ENCODE measurements at regions not wholly inside any gene's neighbourhood (a gene's known extent, or its start where the extent isn't known, plus 50 kb on each side); places are given as distances from the start of the nearest gene placed in this dataset.
"Not testable (repeated sequence)": the region's sequence is repeated elsewhere in the genome, so short reads cannot be mapped to it uniquely, and the experiment has no call there.

DNA sequence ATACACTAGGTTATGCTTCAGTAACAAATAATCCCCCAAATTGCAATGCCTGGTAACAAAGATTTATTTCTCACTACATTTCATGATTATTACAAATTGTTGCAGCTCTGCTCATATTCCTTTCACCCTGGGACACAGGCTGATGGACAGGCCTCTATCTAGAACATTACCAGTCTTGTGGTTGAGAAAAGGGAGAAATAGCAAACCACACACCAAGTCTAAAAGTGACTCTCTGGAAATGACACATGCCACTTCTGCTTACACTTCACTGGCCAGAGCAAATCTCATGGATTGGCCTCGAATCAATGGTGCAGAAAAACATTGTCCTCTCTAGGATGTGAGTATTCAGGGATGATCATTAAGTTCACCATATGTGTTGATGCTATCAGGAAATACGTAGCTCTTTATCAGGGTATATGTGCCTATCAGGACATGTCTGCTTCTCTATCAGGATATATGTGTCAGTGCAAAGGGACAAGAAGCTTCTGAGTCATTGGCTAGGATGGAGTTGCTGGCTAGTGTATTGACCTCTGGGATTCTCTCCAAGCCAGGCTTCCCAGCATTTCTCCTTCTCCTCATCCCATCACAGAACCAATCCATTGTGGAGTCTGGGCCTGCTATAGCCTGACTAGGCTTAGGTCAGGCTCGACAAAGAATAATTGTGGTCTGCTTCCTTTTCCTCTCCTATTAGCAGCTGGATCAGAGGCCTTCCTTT, 91.1 kb upstream of the CEP78 start:
- Histone ChIP-seq H3K9me3 (replicated peaks in 1 of 11) (peaks cover 33 to 46% (median 40%) of the 10 kb centered on the region in 11 experiments), H3K4me1 (peaks cover 11 to 23% (median 18%) of the 10 kb centered on the region in 10 experiments), H3K9ac (no peak overlapping the region), H4K20me1 (no peaks in the 10 kb centered on the region), H3K27ac (peak overlapping the region in 1 of 11 experiments; percentile 25; a peak in 2 of 22 replicates), H3K36me3 (no peaks in the 10 kb centered on the region; a peak in 1 of 22 replicates), H3K4me3 (no peak overlapping the region), H3K4me2 (peak overlapping the region; percentile 2 to 62 (median 41); a peak in 20 of 22 replicates), H3K27me3 (no peaks in the 10 kb centered on the region; a peak in 1 of 22 replicates)
- TF ChIP-seq Cebpa-rat (IDR thresholded peaks at IDR 0.05), result no peak

DNA sequence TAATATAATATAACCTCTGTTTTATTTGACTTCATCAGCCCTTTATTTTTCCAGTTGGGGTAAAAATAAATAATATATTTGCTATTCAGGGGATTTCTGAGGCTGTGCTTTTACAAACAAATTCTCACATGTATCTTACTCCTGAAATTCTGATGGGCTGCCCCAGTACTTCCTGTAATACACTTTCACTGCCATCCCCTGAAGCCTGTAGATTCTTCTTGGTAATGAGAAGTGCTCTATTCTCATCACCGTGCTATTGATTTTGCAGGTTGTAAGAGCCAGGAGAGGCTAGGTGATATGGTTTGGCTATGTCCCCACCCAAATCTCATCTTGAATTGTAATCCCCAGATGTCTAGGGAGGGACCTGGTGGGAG, 91.9 kb upstream of the CEP78 start:
- TF ChIP-seq Cebpa-rat (IDR thresholded peaks at IDR 0.05), result no peak

DNA sequence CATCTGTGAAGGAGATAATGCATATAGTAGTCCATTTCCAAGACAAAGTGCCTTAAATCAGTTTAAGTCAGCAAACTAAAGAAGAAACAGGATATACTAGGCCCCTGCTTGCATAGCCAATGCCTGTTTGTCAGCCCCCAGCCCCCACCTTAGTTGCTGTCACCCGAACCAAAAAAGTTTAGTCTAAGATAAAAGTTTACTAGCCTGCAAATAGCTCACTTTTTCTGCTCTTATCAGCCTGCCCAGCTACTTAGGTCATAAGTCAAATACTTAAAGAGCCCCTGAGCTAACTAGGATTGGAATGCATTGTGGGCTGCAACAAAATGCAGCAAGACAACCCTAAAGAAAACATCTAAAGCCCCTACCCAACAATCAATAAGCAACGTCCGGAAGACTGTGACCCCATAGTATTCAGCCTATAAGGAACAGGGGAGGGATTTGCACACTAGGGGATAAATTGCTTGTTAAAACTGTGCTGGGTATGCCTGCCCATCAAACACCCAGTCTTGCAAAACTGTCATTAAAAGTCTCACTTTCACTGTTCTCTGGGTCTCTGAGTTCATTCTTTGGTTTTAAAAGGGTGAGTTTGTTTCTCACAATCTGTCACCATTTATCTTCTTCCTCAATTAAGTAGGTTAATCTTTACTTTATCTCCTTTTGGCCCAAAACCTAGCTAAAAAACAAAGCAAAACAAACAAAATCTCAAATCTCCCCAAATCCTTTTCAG, 92.4 kb upstream of the CEP78 start:
- Histone ChIP-seq H3K4me2 (peak overlapping the region in 1 of 11 experiments; percentile 58; a peak in 2 of 22 replicates), H3K27me3 (no peaks in the 10 kb centered on the region; a peak in 1 of 22 replicates)

More for the DNA sequence above, 91.9 kb upstream of the CEP78 start:
- H3K27ac ChIP-seq, result peak overlapping the region in 1 of 11 experiments; percentile 25; a peak in 1 of 22 replicates
- no peaks in the 10 kb centered on the region; a peak in 1 of 22 replicates for H3K27me3 ChIP-seq
- no peak overlapping the region for H3K9ac ChIP-seq
- peak overlapping the region in 10 of 11 experiments; percentile 2 to 62 (median 31); a peak in 15 of 22 replicates for H3K4me2 ChIP-seq
- H3K36me3 ChIP-seq, result no peaks in the 10 kb centered on the region; a peak in 1 of 22 replicates
- H4K20me1 ChIP-seq, result no peaks in the 10 kb centered on the region
- H3K4me3 ChIP-seq, result no peak overlapping the region
- peaks cover 38 to 54% (median 47%) of the 10 kb centered on the region in 11 experiments for H3K9me3 ChIP-seq (replicated peaks in 1 of 11)
- peaks cover 11 to 23% (median 17%) of the 10 kb centered on the region in 10 experiments for H3K4me1 ChIP-seq

DNA sequence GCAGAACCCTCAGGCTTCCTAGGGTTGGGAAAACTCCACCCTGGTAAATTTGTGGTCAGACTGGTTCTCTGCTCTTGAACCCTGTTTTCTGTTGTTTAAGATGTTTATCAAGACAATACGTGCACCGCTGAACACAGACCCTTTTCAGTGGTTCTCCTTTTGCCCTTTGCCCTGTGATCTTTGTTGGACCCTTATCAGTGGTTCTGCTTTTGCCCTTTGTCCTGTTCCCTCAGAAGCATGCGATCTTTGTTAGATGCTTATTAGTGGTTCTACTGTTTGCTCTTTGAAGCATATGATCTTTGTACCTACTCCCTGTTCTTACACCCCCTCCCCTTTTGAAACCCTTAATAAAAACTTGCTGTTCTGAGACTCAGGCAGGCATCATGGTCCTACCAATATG, 93.6 kb upstream of the CEP78 start:
- not testable (repeated sequence) for H3K4me2 ChIP-seq, H3K4me3 ChIP-seq, H3K36me3 ChIP-seq, H3K9ac ChIP-seq, H3K27ac ChIP-seq, H3K27me3 ChIP-seq, H4K20me1 ChIP-seq
- Histone ChIP-seq H3K9me3 (replicated peaks in 1 of 11) (peaks cover 38 to 56% (median 48%) of the 10 kb centered on the region in 11 experiments), H3K4me1 (peaks cover 11 to 23% (median 17%) of the 10 kb centered on the region in 10 experiments)

More for the DNA sequence above, 92.4 kb upstream of the CEP78 start:
- H4K20me1 ChIP-seq, result no peaks in the 10 kb centered on the region
- no peak for TF ChIP-seq Cebpa-rat (IDR thresholded peaks at IDR 0.05)
- H3K4me3 ChIP-seq, result no peak overlapping the region
- peaks cover 38 to 55% (median 47%) of the 10 kb centered on the region in 11 experiments for H3K9me3 ChIP-seq (replicated peaks in 1 of 11)
- no peak overlapping the region for H3K9ac ChIP-seq
- no peak overlapping the region for H3K27ac ChIP-seq
- peaks cover 11 to 23% (median 17%) of the 10 kb centered on the region in 10 experiments for H3K4me1 ChIP-seq
- H3K36me3 ChIP-seq, result no peaks in the 10 kb centered on the region; a peak in 1 of 22 replicates

DNA sequence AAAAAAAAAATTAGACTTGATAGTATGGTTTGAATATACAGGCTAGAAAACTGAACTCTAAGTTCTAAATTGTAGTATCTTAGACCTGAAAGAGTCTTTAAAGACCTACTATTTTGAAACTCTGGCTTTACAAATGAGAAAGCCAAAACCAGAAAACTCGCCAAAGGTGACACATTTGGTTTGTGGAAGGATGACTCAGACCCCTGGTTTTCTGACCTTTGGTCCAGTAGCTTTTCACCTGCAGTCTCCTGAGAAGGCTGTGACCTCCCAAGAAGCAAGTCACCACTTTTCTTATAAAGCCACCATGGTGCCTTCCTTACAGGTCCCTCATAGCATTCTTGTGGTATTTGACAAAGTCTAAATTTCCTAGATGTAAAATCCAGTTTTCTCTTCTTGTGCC, 102.1 kb upstream of the CEP78 start:
- Histone ChIP-seq H3K27ac (no peak overlapping the region), H4K20me1 (no peaks in the 10 kb centered on the region), H3K9ac (no peak overlapping the region), H3K4me1 (peaks cover 0 to 11% (median 7%) of the 10 kb centered on the region in 10 experiments; a peak in 13 of 20 replicates), H3K36me3 (no peaks in the 10 kb centered on the region), H3K9me3 (replicated peaks in 1 of 11) (0 out of 22 replicates have a peak, but pooled peaks cover 0 to 5% (median 0%) of the 10 kb centered on the region in 11 experiments), H3K4me2 (no peak overlapping the region), H3K4me3 (no peak overlapping the region), H3K27me3 (no peaks in the 10 kb centered on the region)
- no peak for TF ChIP-seq Cebpa-rat (IDR thresholded peaks at IDR 0.05)

DNA sequence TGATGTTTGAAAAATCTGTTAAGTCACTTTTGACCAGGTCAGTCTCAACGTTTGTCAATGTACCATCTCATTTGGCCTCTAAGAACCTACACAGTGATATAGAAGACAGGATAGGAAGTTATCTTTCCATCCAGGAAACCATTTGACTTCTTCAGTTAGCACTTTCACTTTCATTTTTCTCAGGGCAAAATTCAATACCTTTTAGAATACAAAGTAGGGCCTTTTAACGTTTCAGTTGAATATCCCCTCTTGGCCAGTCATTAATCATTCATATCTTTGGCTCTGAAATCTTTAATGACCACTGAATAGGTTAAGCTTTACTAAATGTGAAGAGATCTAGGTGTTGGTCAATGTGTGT, 101.1 kb upstream of the GNAQ start:
- TF ChIP-seq Cebpa-rat (IDR thresholded peaks at IDR 0.05), result no peak
- Histone ChIP-seq H3K27ac (peak overlapping the region in 6 of 11 experiments; percentile 4 to 57 (median 41); a peak in 9 of 22 replicates), H3K4me3 (no peak overlapping the region), H3K9me3 (replicated peaks in 1 of 11) (0 out of 22 replicates have a peak, but pooled peaks cover 0 to 2% (median 0%) of the 10 kb centered on the region in 11 experiments), H4K20me1 (no peaks in the 10 kb centered on the region), H3K27me3 (no peaks in the 10 kb centered on the region), H3K9ac (no peak overlapping the region), H3K36me3 (no peaks in the 10 kb centered on the region), H3K4me1 (peaks cover 0 to 11% (median 7%) of the 10 kb centered on the region in 10 experiments; a peak in 13 of 20 replicates), H3K4me2 (peak overlapping the region; percentile 5 to 53 (median 45); a peak in 19 of 22 replicates)

DNA sequence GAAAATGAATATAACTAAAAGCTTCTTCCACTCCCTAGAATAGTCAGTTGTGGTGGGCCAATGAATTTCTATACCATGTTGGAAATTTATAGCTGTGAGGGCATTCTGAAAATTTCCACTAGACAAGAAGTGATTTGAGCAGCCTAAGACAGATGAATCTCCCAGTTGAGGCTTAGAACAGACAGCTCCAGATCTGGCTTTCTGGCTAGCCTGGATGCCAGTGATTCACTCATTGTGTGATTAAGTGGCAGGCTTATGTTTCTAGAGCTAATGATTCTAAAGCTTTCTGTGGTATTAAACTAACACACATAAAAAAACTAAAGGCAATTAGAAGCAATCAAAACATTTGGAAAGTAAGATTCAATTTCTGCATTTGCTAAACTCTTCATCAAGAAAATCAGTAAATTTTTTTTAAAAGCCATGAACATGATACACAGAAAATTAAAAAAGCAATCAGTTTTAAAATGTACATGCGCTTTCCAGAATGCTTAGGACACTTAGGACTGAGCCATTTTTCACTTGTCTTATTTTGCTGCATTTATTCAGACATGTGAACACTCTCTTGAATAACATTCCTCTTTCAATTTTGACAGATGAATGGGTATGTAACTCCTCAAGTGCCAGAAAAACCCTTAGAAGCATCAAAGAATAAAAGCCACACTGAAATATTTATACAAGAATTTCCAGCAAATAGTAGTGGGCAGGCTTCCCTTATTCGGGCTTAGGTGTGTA, 100.5 kb upstream of the GNAQ start:
- Histone ChIP-seq H3K36me3 (no peaks in the 10 kb centered on the region), H3K4me2 (peak overlapping the region; percentile 5 to 53 (median 45); a peak in 19 of 22 replicates), H4K20me1 (no peaks in the 10 kb centered on the region), H3K27ac (peak overlapping the region in 6 of 11 experiments; percentile 4 to 57 (median 41); a peak in 7 of 22 replicates), H3K9me3 (replicated peaks in 1 of 11) (no peaks in the 10 kb centered on the region), H3K27me3 (no peaks in the 10 kb centered on the region), H3K4me3 (no peak overlapping the region), H3K4me1 (peaks cover 0 to 11% (median 7%) of the 10 kb centered on the region in 10 experiments; a peak in 13 of 20 replicates), H3K9ac (no peak overlapping the region)
- no peak for TF ChIP-seq Cebpa-rat (IDR thresholded peaks at IDR 0.05)

DNA sequence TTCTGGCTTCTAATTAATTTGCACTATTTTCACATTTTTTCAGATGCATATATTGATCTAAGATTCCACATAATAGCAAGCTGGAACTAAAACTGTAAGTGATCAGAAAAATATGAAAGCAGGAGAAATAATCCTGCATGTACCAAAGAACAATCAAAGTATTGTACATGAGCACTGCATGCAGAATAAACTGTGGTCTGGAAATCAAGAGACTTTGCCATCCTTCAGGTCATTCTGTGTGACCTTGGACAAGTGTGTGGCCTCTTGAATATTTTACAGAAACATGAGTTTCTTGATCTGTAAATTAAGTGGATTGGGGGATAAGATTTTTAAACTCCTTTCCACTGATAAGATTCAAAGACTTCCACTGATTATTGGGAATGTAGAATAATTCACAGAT, 99.2 kb upstream of the GNAQ start:
- peaks cover 0 to 11% (median 7%) of the 10 kb centered on the region in 10 experiments; a peak in 13 of 20 replicates for H3K4me1 ChIP-seq
- H3K36me3 ChIP-seq, result no peaks in the 10 kb centered on the region
- TF ChIP-seq Cebpa-rat (IDR thresholded peaks at IDR 0.05), result no peak
- H3K27ac ChIP-seq, result no peak overlapping the region
- no peak overlapping the region for H3K9ac ChIP-seq
- no peaks in the 10 kb centered on the region for H4K20me1 ChIP-seq
- no peaks in the 10 kb centered on the region for H3K27me3 ChIP-seq
- H3K4me3 ChIP-seq, result no peak overlapping the region
- H3K4me2 ChIP-seq, result no peak overlapping the region
- no peaks in the 10 kb centered on the region for H3K9me3 ChIP-seq (replicated peaks in 1 of 11)

All from BLaER1 treated with 17β-estradiol and CSF1 and Interleukin-3, amounts not matched to agents 10 nM and 100 nM (cell line).